WERI-Rb-1 (cell line): ENCODE measurements at regions not wholly inside any gene's neighbourhood (a gene's known extent, or its start where the extent isn't known, plus 50 kb on each side); places are given as distances from the start of the nearest gene placed in this dataset.
"Not testable (repeated sequence)": the region's sequence is repeated elsewhere in the genome, so short reads cannot be mapped to it uniquely, and the experiment has no call there.

Experiments
- DNase-seq: peaks from one replicate; pipeline ENCODE4 v3.0.0-alpha.2; 2020
- H3K27ac ChIP-seq: fragments of 250-450 bp; sonication (Bioruptor Pico); 2 replicates; pipeline ENCODE4 v1.5.1; 2020; ENCODE audit warnings: mild to moderate bottlenecking, moderate library complexity
- H3K27me3 ChIP-seq: fragments of 250-450 bp; sonication (Bioruptor Pico); 2 replicates; pipeline ENCODE4 v1.5.1; 2021; ENCODE audit warnings: mild to moderate bottlenecking, low read depth, moderate library complexity; ENCODE audit not compliant: insufficient read depth, severe bottlenecking
- H3K36me3 ChIP-seq: fragments of 250-450 bp; sonication (Bioruptor Pico); 2 replicates; pipeline ENCODE4 v1.5.1; 2020; ENCODE audit warnings: mild to moderate bottlenecking, moderate library complexity
- H3K4me3 ChIP-seq: 2 replicates; pipeline ENCODE4 v1.5.1; 2011; ENCODE audit warnings: low read depth, mild to moderate bottlenecking, control low read depth, low read length
- H3K9me3 ChIP-seq: fragments of 250-450 bp; sonication (Bioruptor Pico); 2 replicates; pipeline ENCODE4 v1.5.1; 2021; ENCODE audit warnings: mild to moderate bottlenecking, moderate library complexity; ENCODE audit not compliant: severe bottlenecking
- TF ChIP-seq, protein P1 (sequence below): IDR thresholded peaks from 2 replicates; pipeline ENCODE4 v1.5.1; 2011; ENCODE audit warnings: low read depth, mild to moderate bottlenecking, control low read depth, inconsistent platforms, low read length

DNA sequence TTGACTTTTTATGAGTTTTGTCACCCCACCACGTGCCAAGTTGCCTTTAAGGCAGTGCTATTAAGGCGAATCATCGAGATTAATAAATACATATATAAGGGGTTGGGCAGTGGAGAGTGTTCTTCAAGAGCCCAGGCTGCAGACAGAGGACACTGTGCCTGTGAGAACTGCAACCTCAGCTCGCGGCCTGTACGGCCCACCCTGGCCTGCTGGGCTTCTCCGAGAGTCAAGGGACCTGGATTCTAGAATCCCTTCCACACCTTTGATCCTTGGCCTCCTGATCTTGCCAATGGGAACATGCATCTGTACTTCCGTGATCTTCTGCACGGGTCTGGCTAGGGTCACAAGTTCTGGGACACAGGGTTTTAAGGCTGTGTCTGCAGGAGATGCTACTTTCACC, 54.5 kb downstream of the IRX5 start:
- H3K36me3 ChIP-seq: no peaks in the 10 kb centered on the region
- no peaks in the 10 kb centered on the region for H3K27me3 ChIP-seq
- DNase-seq: no peak
- no peaks in the 10 kb centered on the region for H3K9me3 ChIP-seq
- TF ChIP-seq, protein P1, sequence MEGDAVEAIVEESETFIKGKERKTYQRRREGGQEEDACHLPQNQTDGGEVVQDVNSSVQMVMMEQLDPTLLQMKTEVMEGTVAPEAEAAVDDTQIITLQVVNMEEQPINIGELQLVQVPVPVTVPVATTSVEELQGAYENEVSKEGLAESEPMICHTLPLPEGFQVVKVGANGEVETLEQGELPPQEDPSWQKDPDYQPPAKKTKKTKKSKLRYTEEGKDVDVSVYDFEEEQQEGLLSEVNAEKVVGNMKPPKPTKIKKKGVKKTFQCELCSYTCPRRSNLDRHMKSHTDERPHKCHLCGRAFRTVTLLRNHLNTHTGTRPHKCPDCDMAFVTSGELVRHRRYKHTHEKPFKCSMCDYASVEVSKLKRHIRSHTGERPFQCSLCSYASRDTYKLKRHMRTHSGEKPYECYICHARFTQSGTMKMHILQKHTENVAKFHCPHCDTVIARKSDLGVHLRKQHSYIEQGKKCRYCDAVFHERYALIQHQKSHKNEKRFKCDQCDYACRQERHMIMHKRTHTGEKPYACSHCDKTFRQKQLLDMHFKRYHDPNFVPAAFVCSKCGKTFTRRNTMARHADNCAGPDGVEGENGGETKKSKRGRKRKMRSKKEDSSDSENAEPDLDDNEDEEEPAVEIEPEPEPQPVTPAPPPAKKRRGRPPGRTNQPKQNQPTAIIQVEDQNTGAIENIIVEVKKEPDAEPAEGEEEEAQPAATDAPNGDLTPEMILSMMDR: no peak
- no peak overlapping the region for H3K4me3 ChIP-seq
- no peak overlapping the region for H3K27ac ChIP-seq

DNA sequence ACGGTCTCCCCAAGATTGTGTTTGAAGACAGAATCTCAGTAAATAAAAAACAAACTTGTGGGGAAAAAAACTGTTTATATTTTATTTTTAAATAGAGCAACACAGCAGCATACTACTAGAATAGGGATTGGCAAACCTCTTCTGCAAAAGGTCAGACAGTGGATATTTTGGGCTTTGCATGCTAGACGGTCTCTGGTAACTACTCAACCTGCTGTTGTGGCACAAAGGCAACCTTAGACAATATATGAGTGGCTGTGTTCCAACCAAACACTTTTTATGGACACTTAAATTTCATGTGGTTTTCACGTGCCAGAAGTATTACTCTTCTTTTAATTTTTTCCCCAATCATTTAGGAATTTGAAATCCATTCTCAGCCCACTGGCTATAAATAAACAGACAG, 55.0 kb downstream of the IRX5 start:
- Histone ChIP-seq H3K27ac (no peak overlapping the region), H3K4me3 (no peak overlapping the region), H3K36me3 (no peaks in the 10 kb centered on the region), H3K9me3 (no peaks in the 10 kb centered on the region), H3K27me3 (no peaks in the 10 kb centered on the region)
- TF ChIP-seq, protein P1: no peak
- DNase-seq: no peak

DNA sequence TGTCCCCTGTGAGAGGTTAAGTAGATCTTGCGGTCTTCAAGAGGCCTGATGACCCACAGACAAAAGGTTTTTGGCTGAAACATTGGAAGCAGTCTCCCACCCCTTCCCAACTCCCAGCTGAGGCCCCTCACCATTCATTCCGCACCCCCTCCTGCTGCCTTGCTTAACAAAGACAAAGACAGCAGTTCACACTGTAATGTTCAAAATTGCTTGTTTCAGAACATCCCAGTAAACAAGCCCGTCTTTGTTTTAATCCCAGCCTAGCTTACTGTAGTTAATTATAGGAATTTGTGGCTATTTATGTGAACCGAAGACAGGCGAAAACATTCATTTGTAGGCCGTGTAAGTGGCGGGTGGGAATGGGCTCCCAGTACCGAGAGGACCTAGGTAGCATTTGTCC, 55.7 kb downstream of the IRX5 start:
- no peaks in the 10 kb centered on the region for H3K36me3 ChIP-seq

GRCh38 chr16:54987081-54987480, 56.4 kb downstream of the IRX5 start:
- TF ChIP-seq, protein P1: no peak
- Histone ChIP-seq H3K27me3 (no peaks in the 10 kb centered on the region), H3K36me3 (no peaks in the 10 kb centered on the region), H3K9me3 (no peaks in the 10 kb centered on the region), H3K27ac (no peak overlapping the region), H3K4me3 (no peak overlapping the region)
- DNase-seq: no peak

More for the DNA sequence above, 55.7 kb downstream of the IRX5 start:
- DNase-seq: no peak
- Histone ChIP-seq H3K27me3 (no peaks in the 10 kb centered on the region), H3K4me3 (no peak overlapping the region), H3K9me3 (no peaks in the 10 kb centered on the region), H3K27ac (no peak overlapping the region)
- TF ChIP-seq, protein P1: no peak

GRCh38 chr16:54991525-54991924, 60.9 kb downstream of the IRX5 start:
- H3K27ac ChIP-seq: no peak overlapping the region
- no peaks in the 10 kb centered on the region for H3K27me3 ChIP-seq
- H3K36me3 ChIP-seq: no peaks in the 10 kb centered on the region
- no peaks in the 10 kb centered on the region for H3K9me3 ChIP-seq
- no peak overlapping the region for H3K4me3 ChIP-seq
- DNase-seq: no peak
- TF ChIP-seq, protein P1: no peak

GRCh38 chr16:54991946-54992345, 61.3 kb downstream of the IRX5 start:
- H3K9me3 ChIP-seq, H3K4me3 ChIP-seq, H3K36me3 ChIP-seq, H3K27ac ChIP-seq, H3K27me3 ChIP-seq, DNase-seq: not testable (repeated sequence)
